CD4-positive, alpha-beta T cell treated with Interleukin-4 for 4 hours (primary cell): ENCODE measurements at regions not wholly inside any gene's neighbourhood (a gene's known extent, or its start where the extent isn't known, plus 50 kb on each side); places are given as distances from the start of the nearest gene placed in this dataset.
"Not testable (repeated sequence)": the region's sequence is repeated elsewhere in the genome, so short reads cannot be mapped to it uniquely, and the experiment has no call there.

Experiments used
- DNase-seq: peaks from one replicate; pipeline ENCODE4 v3.0.0-alpha.2; 2020

DNA sequence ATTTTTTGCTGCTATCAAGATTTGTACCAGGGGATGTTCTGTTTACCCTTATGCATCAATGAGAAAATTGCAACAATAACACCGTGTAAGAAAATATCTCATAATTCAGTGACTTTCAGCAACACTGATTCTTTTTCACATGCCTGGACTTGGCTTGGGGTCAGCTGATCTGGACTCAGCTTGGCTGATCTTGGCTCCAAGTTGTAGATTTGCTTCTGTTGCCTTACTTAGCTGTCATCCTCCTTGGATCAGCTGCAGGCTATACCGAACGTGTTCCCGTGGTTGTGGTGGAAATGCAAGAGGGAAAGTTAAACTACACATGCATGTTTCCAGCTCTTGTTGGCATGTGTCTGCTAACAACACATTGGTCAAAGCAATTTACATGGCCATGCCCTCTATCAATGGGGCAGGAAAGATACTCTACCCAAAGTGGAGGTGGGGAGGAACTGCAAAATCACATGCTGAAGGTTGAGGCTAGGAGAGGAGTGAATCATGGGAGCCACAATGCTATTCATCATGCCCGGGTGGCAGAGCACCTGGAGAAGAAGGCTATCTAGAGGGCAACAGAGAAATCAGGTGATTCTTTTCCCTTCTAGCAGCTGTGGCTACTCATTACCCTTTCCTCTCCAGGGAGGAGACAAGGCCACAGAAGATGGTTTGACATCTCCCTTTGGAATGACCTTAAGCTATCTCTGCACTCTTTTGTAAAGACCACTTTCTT lies 1276.3 kb upstream of the AUTS2 start:
- DNase-seq, result no peak

DNA sequence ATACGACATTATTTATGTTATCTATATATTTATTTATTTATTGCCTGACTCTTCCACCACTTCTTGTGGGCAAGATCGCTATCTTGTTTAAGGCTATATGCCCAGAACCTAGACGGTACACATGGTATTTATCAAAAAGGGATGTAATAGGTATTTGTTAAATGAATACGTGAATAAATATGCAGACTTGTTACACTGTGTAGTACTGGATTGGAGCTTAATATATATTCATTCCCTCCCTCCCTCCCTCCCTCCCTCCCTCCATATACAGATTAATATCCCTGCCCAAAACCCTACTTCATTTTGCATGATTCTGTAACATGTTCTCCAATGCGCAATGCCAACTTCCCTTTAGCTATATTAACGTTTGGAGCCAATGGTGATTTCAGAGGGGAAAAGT lies 1273.7 kb upstream of the AUTS2 start:
- DNase-seq, result no peak

GRCh38 chr7:68334216-68334615 lies 1264.1 kb upstream of the AUTS2 start:
- no peak for DNase-seq

GRCh38 chr7:68334636-68335272 lies 1263.5 kb upstream of the AUTS2 start:
- no peak for DNase-seq

DNA sequence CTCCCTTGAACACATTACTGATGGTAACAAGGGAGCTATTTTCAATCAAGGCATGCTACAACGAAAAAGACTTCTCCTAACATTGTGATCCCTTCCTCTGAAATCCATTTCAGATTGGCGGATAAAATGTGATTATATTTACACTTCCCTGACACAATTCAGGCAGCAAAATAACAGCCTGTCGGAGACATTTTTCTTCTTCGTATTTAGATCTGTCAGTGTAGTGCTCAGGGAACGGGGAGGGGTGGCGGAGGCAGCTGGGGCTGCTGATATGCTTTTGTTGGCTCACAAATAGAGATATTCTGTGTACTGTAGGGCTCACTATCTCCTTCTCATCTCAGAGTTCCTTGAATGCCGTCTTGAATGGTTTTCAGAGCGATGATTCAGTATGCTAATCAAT lies 1261.7 kb upstream of the AUTS2 start:
- no peak for DNase-seq

- no peak for DNase-seq
These were observed 1249.9 kb upstream of the AUTS2 start for GRCh38 chr7:68348401-68348800.

GRCh38 chr7:68362745-68363518 lies 1235.3 kb upstream of the AUTS2 start:
- DNase-seq, result no peak

DNA sequence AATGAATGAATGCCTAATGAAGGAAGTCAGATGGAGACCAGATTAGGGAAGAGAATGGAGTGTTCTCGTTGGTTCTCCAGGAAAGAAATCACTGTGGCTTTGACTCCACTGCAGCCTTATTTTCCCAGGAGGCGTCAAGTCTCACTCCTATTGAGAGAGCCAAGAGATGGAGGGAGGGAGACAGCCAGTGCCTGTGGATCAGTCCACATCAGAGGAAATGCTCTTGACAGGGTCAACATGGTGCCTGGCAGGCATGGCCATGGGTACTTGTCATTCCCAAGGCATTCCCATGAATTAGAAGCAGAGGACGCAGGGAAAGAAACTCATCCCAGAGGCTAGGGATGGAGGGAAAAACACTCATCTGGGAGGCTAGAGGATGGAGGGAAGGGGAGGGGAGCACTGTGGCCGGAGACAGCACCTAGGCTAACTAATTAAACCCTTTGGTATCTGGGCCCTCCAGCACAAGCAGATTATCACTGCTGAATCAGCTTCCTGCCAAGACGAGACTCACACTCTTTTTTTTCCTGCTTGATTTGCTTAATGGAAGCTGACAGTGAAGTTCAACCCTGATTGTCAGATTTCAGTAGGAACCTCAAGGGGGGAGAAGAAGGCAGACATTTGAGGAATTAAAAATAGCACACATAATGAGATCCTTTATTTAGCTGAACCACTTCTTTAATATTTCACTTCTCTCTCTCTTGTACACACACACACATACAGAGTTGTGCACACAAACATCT lies 1233.2 kb upstream of the AUTS2 start:
- DNase-seq, result no peak

- no peak for DNase-seq
These were observed 1226.3 kb upstream of the AUTS2 start for GRCh38 chr7:68371985-68372384.

GRCh38 chr7:68376131-68376661 lies 1222.1 kb upstream of the AUTS2 start:
- no peak for DNase-seq

- no peak for DNase-seq
These were observed 1216.5 kb upstream of the AUTS2 start for GRCh38 chr7:68381731-68382130.

DNA sequence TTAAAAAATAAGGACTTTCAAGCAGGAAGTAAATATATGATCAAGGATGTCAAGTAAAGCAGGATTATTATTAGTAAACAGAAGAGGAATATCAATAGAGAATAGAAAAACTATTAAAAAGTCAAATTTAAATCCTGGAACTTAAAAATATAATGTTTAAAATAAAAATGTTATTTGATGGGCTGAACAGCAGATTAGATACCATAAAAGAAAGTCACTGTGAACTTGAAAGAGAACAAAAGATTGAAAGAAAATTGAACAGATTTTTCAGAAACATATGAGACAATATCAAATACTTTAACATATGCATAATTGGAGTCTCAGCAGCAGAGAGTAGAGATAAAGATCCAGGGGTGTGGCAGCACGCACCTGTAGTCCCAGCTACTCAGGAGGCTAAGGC lies 1213.7 kb upstream of the AUTS2 start:
- no peak for DNase-seq

DNA sequence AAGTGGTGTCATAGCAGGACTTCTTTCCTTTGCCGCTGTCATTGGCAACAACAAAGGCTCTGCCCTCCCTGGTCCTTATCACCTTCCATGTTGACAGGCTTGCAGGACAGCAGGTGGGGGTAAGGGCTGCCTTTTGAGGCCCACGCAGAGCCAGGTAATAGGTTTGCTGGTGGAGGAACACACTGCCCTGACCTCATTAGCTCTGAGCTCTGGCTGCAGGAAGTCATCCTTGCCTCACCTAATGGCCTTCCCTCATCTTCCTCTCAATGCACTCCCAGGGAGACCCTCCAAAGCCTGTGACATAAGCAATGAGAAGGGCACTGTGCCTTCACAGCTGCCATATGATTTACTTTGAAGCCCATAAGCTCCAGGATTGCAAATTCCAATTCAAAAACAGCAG lies 1205.2 kb upstream of the AUTS2 start:
- DNase-seq, result no peak

DNA sequence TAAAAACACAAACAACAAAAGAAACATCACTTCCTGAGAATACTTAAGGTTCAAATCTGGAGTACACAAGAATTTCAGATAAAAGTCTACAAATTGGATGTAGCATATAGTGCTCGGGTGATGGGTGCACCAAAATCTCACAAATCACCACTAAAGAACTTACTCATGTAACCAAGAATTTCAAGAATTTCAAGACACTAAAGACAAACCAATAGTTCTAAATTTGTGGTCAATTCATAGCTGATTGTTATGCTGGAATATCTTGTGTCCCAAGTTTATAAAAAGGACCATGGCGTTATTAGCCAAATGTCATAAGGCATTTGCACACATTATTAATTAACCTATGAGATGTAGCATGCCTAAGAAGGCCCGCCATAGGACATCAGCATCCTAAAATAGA lies 1204.1 kb upstream of the AUTS2 start:
- no peak for DNase-seq

DNA sequence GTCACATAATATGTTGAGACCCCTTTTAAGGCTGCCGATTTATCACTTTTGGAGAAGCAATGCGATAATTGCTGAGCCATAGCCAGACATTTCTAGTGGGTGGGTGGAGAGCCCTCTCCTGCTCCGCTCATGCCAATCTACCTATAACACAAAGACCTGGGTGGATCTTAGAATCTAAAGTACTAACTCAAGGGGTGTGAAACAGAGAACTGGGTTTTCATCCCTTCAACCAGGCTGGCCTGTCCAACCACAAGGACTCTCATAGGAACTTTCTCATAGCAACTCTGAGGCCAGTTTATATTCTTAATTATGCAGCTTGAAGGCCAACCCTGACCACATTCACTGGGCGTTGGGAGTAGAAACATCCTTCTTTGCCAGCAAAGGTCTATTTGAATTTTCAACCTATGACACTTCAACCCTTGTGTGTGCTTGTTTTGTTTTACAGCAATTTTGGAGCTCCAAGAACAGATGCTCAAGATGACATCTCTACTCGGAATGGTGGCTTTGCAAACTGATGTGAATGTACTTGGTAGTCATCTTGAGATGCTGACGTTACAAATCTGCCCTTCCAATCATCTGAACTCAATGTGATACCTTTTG lies 1198.2 kb upstream of the AUTS2 start:
- no peak for DNase-seq

DNA sequence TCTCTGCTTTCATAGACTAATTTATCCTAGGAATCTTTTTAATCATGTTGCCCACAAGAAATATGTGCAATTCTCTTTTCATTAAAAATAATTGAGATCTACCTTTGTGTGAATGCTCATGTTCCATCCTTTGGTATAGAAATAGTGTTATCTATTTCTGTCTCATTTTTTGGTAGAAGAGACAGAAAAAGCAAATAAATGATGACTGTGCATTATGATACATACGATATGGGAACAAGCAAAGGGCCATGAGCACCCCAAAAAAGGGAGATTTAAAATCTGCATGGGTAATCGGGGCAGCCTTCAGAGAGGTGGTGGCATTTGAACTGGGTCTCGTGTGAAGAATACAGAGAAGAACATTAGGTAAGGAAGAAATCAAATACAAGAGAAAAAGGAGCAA lies 1197.5 kb upstream of the AUTS2 start:
- DNase-seq, result no peak

GRCh38 chr7:68401313-68401712 lies 1197.0 kb upstream of the AUTS2 start:
- no peak for DNase-seq

GRCh38 chr7:68406480-68406879 lies 1191.8 kb upstream of the AUTS2 start:
- DNase-seq, result no peak

GRCh38 chr7:68407460-68407859 lies 1190.8 kb upstream of the AUTS2 start:
- no peak for DNase-seq

DNA sequence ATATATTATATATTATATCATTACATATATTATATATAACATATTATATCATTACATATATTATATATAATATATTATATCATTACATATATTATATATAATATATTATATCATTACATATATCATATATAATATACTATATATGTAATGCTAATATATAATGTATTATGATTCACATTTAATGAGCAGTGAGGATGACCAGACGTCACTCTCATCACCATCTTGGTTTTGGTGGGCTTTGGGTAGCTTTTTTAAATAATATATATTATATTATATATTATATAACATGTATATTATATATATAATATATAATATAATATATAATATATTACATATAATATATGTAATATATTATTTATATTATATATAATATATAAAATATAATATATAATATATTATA lies 1189.4 kb upstream of the AUTS2 start:
- DNase-seq, result no peak

DNA sequence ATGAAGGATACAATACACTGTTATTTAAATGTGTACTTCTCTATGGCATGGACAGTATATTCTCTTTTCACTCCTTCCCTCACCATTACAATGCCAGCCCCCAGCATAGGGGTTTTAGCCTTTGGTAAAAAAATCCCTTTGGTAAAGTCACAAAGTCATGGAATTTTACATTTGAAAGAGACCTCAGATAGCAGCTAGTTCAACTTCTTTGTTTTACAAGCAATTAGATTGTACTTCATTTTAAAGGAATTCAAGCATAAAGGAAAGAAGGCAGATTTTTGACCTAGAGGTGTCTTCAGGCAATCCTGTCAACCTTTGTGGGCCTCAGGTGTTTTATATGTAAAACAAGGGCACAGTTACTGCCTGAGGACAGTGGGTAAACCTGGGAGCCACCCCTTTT lies 1188.4 kb upstream of the AUTS2 start:
- DNase-seq, result no peak

DNA sequence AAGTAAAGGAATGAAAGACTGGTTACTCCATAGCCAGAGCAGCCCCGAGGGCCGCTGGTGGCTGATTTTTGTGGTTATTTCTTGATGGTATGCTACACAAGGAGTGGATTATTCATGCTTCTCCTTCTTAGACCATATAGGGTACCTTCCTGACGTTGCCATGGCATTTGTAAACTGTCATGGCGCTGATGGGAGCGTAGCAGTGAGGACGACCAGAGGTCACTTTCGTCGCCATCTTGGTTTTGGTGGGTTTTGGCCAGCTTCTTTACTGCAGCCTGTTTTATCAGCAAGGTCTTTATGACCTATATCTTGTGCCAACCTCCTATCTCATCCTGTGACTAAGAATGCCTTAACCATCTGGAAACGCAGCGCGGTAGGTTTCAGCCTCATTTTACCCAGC lies 1187.6 kb upstream of the AUTS2 start:
- not testable (repeated sequence) for DNase-seq

GRCh38 chr7:68411742-68412141 lies 1186.5 kb upstream of the AUTS2 start:
- DNase-seq, result no peak
